ENCODE measurements at regions not wholly inside any gene's neighbourhood (a gene's known extent, or its start where the extent isn't known, plus 50 kb on each side); places are given as distances from the start of the nearest gene placed in this dataset.
"Not testable (repeated sequence)": the region's sequence is repeated elsewhere in the genome, so short reads cannot be mapped to it uniquely, and the experiment has no call there.

DNA sequence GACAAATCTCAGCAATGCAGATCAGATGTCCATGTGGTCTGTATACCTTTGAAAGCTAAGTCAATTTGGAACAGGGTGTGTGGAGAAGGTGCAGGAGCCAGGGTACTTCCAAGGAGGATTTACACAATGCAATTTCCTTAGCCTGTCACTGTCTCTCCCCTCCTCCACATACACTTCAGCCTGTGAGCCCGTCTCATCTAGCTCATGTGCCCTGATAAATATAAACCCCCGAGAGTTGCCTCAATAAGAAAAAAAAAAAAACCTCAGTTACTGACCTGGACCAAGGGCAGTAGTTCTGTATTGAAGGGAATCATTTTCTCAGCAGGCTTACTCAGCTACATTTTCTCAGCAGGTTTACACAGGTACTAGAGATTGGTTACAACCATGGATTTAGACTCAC lies 132.1 kb upstream of the PELI2 start:
- Histone ChIP-seq H3K9ac (ENCODE audit: insufficient read length, low read depth) (no peak overlapping the region), H3K36me3 (ENCODE audit: insufficient read depth, insufficient read length, low read length) (no peaks in the 10 kb centered on the region), H3K27me3 (ENCODE audit: insufficient read depth, insufficient read length) (no peaks in the 10 kb centered on the region), H3K9me3 (ENCODE audit: insufficient read depth, low read length) (0 out of 2 replicates have a peak, but pooled peaks cover under 1% of the 10 kb centered on the region), H3K4me1 (ENCODE audit: insufficient read depth, insufficient read length) (no peaks in the 10 kb centered on the region), H3K4me3 (ENCODE audit: insufficient read length, low read depth) (no peak overlapping the region)
- no peak for DNase-seq (ENCODE audit: low read depth, low spot score)
- TF ChIP-seq YY1 (IDR thresholded peaks at IDR 0.05; ENCODE audit: insufficient read depth, insufficient read length), result no peak
- no peak for TF ChIP-seq SUZ12 (IDR thresholded peaks at IDR 0.05; ENCODE audit: extremely low read depth, insufficient read depth, insufficient read length)
- TF ChIP-seq ZNF274 (IDR thresholded peaks at IDR 0.05; ENCODE audit: low read depth, low read length), result no peak

DNA sequence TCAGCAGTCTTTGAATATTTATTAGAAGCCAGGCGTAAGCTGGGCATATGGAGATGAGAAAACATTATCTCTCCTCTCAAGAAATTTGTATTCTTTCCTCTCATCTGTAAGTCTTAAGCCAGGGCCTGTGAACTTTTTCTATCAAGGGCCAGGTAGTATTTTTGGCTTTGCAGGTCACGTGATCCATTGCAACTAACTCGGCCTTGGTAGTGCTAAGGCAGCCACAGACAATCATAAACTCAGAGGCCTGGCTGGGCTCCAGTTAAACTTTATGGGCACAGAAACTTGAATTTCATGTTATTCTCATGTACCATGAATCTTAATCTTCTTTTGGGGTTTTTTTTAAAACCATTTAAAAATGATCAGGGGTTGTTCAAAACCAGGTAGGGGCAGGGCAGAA lies 117.4 kb upstream of the PELI2 start:
- TF ChIP-seq ZNF274 (IDR thresholded peaks at IDR 0.05; ENCODE audit: low read depth, low read length) (no peak), YY1 (IDR thresholded peaks at IDR 0.05; ENCODE audit: insufficient read depth, insufficient read length) (no peak), SUZ12 (IDR thresholded peaks at IDR 0.05; ENCODE audit: extremely low read depth, insufficient read depth, insufficient read length) (no peak)
- Histone ChIP-seq H3K4me1 (ENCODE audit: insufficient read depth, insufficient read length) (no peaks in the 10 kb centered on the region), H3K27me3 (ENCODE audit: insufficient read depth, insufficient read length) (no peaks in the 10 kb centered on the region), H3K4me3 (ENCODE audit: insufficient read length, low read depth) (no peak overlapping the region), H3K36me3 (ENCODE audit: insufficient read depth, insufficient read length, low read length) (no peaks in the 10 kb centered on the region), H3K9me3 (ENCODE audit: insufficient read depth, low read length) (peaks cover 14% of the 10 kb centered on the region; the same call in 1 of the 2 replicates), H3K9ac (ENCODE audit: insufficient read length, low read depth) (no peak overlapping the region)
- DNase-seq (ENCODE audit: low read depth, low spot score), result no peak

DNA sequence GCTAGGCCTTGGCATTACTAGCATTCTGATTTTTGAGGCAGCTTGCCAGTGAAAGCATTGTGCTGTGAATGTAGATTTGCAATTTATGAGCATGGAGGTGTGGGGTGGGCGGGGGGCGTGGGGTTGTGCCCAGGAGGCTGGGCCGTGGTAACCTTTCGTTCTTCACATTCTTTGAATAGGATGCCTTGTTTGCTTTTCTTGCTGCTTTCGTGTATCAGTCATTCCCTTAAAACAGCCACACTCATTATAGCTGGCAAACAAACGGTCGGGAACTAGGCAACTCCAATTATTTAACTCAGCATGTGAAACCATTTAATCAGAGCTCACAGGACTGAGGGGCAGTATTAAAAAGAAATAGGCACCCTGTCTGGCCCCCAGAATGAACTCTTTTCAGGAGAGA lies 115.9 kb upstream of the PELI2 start:
- TF ChIP-seq ZNF274 (IDR thresholded peaks at IDR 0.05; ENCODE audit: low read depth, low read length), result no peak
- TF ChIP-seq SUZ12 (IDR thresholded peaks at IDR 0.05; ENCODE audit: extremely low read depth, insufficient read depth, insufficient read length), result no peak
- TF ChIP-seq YY1 (IDR thresholded peaks at IDR 0.05; ENCODE audit: insufficient read depth, insufficient read length), result no peak
- no peak overlapping the region for H3K4me3 ChIP-seq (ENCODE audit: insufficient read length, low read depth)
- H3K9me3 ChIP-seq (ENCODE audit: insufficient read depth, low read length), result peaks cover 15% of the 10 kb centered on the region; the same call in 1 of the 2 replicates
- H3K27me3 ChIP-seq (ENCODE audit: insufficient read depth, insufficient read length), result no peaks in the 10 kb centered on the region
- no peaks in the 10 kb centered on the region for H3K36me3 ChIP-seq (ENCODE audit: insufficient read depth, insufficient read length, low read length)
- H3K9ac ChIP-seq (ENCODE audit: insufficient read length, low read depth), result no peak overlapping the region
- no peak for DNase-seq (ENCODE audit: low read depth, low spot score)
- H3K4me1 ChIP-seq (ENCODE audit: insufficient read depth, insufficient read length), result no peaks in the 10 kb centered on the region

DNA sequence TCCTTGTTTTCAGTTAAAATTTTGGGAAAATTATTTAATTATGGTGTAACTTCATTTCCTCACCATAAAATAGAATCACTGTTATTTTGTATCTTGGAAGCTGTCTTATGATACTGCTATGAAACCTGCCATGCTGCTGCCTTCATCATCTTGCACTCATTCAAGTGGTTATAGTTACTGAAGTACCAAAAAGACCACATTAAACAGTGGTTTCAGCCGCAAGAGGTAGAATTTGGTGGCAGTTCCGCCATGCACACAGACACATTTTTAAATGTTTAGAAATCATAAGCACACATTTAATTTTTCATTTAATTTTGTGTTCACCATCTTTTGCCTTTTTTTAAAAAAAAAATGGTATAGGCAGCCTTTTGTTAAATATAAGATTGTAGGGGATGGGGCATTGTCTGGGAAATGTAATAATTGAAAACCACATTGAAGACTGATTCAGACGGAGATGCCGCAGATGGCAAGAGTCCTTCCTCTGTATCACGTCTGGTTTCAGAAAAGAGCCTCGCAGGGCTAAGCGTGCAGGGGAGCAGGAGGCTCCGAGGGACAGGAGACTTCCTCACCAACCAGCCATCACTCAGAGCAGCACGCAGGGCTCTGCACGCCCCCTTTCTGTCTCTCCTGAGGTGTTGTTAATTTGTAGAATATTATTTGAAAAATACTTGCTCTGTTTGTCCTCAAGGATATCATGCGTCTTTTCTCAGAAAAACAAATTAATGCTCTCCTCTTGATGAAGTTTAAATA lies 115.2 kb upstream of the PELI2 start:
- Histone ChIP-seq H3K4me1 (ENCODE audit: insufficient read depth, insufficient read length) (no peaks in the 10 kb centered on the region), H3K27me3 (ENCODE audit: insufficient read depth, insufficient read length) (no peaks in the 10 kb centered on the region), H3K9ac (ENCODE audit: insufficient read length, low read depth) (no peak overlapping the region), H3K36me3 (ENCODE audit: insufficient read depth, insufficient read length, low read length) (no peaks in the 10 kb centered on the region), H3K9me3 (ENCODE audit: insufficient read depth, low read length) (peaks cover 22% of the 10 kb centered on the region), H3K4me3 (ENCODE audit: insufficient read length, low read depth) (no peak overlapping the region)
- TF ChIP-seq YY1 (IDR thresholded peaks at IDR 0.05; ENCODE audit: insufficient read depth, insufficient read length) (no peak), SUZ12 (IDR thresholded peaks at IDR 0.05; ENCODE audit: extremely low read depth, insufficient read depth, insufficient read length) (no peak), ZNF274 (IDR thresholded peaks at IDR 0.05; ENCODE audit: low read depth, low read length) (no peak)
- no peak for DNase-seq (ENCODE audit: low read depth, low spot score)

DNA sequence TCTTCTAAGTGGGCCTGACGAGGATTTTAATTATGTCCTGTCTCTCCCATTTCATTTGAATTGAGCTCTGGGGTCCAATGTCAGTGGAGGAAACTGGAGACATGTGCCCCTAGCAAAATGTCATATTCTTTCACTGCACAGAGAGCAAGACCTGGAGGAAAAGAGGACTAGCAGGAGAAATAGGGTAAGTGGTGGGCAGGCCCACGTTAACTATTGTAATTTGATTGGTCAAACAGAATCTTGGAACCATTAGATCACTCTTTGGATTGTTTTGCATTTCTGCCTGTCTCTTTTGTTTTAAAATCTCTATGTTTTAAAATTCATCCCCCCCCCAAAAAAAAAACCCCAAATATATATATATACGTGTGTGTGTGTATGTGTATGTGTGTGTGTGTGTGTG lies 113.9 kb upstream of the PELI2 start:
- Histone ChIP-seq H3K36me3 (ENCODE audit: insufficient read depth, insufficient read length, low read length) (no peaks in the 10 kb centered on the region), H3K4me1 (ENCODE audit: insufficient read depth, insufficient read length) (no peaks in the 10 kb centered on the region), H3K27me3 (ENCODE audit: insufficient read depth, insufficient read length) (no peaks in the 10 kb centered on the region), H3K9me3 (ENCODE audit: insufficient read depth, low read length) (peaks cover 28% of the 10 kb centered on the region), H3K9ac (ENCODE audit: insufficient read length, low read depth) (no peak overlapping the region), H3K4me3 (ENCODE audit: insufficient read length, low read depth) (no peak overlapping the region)
- DNase-seq (ENCODE audit: low read depth, low spot score), result no peak
- TF ChIP-seq ZNF274 (IDR thresholded peaks at IDR 0.05; ENCODE audit: low read depth, low read length) (no peak), YY1 (IDR thresholded peaks at IDR 0.05; ENCODE audit: insufficient read depth, insufficient read length) (no peak), SUZ12 (IDR thresholded peaks at IDR 0.05; ENCODE audit: extremely low read depth, insufficient read depth, insufficient read length) (no peak)

DNA sequence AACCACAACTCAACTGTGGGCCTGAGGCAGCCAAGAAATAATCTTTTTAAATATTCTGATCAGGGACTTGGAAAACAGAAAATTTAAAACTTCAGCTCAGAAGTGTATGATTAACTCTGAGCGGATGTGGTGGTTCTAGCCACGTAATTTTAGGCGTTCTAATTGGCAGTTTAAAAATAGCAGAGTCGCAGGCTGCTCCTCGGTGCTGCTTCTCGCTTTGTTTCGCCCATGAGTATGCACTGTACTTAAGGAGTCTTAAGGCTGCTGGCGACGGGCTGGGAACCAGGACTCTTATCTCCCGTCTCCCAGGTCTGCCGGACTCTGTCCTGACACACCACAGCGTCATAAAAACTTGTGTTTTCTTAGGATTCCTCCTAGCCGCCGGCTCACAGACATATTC lies 113.4 kb upstream of the PELI2 start:
- Histone ChIP-seq H3K27me3 (ENCODE audit: insufficient read depth, insufficient read length) (no peaks in the 10 kb centered on the region), H3K4me3 (ENCODE audit: insufficient read length, low read depth) (no peak overlapping the region), H3K36me3 (ENCODE audit: insufficient read depth, insufficient read length, low read length) (no peaks in the 10 kb centered on the region), H3K4me1 (ENCODE audit: insufficient read depth, insufficient read length) (no peaks in the 10 kb centered on the region), H3K9me3 (ENCODE audit: insufficient read depth, low read length) (peaks cover 28% of the 10 kb centered on the region), H3K9ac (ENCODE audit: insufficient read length, low read depth) (peak overlapping the region; percentile 64)
- TF ChIP-seq YY1 (IDR thresholded peaks at IDR 0.05; ENCODE audit: insufficient read depth, insufficient read length) (no peak), SUZ12 (IDR thresholded peaks at IDR 0.05; ENCODE audit: extremely low read depth, insufficient read depth, insufficient read length) (no peak), ZNF274 (IDR thresholded peaks at IDR 0.05; ENCODE audit: low read depth, low read length) (no peak)
- DNase-seq (ENCODE audit: low read depth, low spot score), result no peak

DNA sequence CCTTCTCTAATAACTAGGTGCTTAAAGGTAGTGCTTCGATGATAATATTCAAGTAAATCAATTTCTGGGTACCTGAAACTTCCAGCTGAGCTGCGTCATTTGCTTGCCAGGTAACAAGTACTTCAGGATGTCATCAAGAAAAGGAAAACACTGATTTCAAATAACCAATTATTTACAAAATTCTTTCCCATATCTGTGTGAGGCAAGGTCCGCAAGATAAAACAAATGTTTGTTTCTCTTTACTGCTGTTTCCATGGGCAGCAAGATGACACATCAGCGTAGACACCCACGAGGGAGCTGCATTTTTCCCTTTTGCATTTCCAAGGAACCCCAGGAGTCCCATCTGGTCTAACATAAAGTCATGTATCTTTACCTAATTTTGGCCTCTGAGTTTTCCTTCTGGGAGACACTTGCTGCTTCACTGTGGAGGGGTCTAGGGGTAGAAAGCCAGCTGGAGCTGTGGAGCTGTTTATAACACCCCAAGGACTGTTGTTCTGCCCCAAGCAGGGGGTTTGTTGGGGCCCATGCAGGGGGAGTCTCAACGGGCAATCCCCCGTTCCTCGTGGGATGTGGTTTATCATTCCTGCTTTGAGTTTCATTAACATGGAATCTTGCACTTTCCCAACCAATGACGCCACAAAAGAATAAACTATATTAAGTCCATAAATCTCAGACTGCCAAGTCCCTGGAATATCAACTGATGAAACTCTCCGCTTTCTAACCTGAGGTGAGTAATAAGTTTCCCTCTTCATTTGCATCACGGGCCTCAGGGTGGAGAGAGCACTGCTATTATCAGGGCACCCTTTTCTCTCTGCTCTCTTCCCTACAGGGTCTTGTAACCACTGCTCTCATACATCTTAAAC lies 112.8 kb upstream of the PELI2 start:
- Histone ChIP-seq H3K27me3 (ENCODE audit: insufficient read depth, insufficient read length) (no peaks in the 10 kb centered on the region), H3K9ac (ENCODE audit: insufficient read length, low read depth) (peak overlapping the region; percentile 64), H3K9me3 (ENCODE audit: insufficient read depth, low read length) (peaks cover 22% of the 10 kb centered on the region), H3K4me1 (ENCODE audit: insufficient read depth, insufficient read length) (no peaks in the 10 kb centered on the region), H3K36me3 (ENCODE audit: insufficient read depth, insufficient read length, low read length) (no peaks in the 10 kb centered on the region), H3K4me3 (ENCODE audit: insufficient read length, low read depth) (no peak overlapping the region)
- no peak for DNase-seq (ENCODE audit: low read depth, low spot score)
- TF ChIP-seq ZNF274 (IDR thresholded peaks at IDR 0.05; ENCODE audit: low read depth, low read length) (no peak), SUZ12 (IDR thresholded peaks at IDR 0.05; ENCODE audit: extremely low read depth, insufficient read depth, insufficient read length) (no peak), YY1 (IDR thresholded peaks at IDR 0.05; ENCODE audit: insufficient read depth, insufficient read length) (no peak)

DNA sequence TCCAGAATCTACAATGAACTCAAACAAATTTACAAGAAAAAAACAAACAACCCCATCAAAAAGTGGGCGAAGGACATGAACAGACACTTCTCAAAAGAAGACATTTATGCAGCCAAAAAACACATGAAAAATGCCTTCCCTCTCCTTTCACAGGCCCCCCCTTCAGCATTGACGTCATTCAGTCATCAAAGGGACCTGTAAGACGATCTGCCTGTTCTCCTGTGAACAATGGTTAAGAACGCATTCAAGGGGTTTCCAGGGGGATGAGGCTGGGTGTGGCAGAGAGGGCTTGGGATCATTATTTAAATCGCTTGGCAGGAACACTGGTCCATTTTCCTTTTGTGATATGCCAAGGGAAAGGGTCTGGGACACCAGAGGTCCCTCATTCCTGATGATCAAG lies 110.7 kb upstream of the PELI2 start:
- not testable (repeated sequence) for DNase-seq (ENCODE audit: low read depth, low spot score); H3K4me3 ChIP-seq (ENCODE audit: insufficient read length, low read depth); H3K4me1 ChIP-seq (ENCODE audit: insufficient read depth, insufficient read length); H3K9ac ChIP-seq (ENCODE audit: insufficient read length, low read depth); H3K27me3 ChIP-seq (ENCODE audit: insufficient read depth, insufficient read length); H3K36me3 ChIP-seq (ENCODE audit: insufficient read depth, insufficient read length, low read length)
- peaks cover 14% of the 10 kb centered on the region for H3K9me3 ChIP-seq (ENCODE audit: insufficient read depth, low read length)
